ENCODE measurements at regions not wholly inside any gene's neighbourhood (a gene's known extent, or its start where the extent isn't known, plus 50 kb on each side); places are given as distances from the start of the nearest gene placed in this dataset.

GRCh38 chr10:88083597-88083989 is 220.2 kb downstream of the PTEN start:
- Mint-ChIP-seq H3K9me3 (no peaks in the 10 kb centered on the region), H3K36me3 (ENCODE audit: low read depth) (no peaks in the 10 kb centered on the region), H3K4me1 (peaks cover 14% of the 10 kb centered on the region), H3K27me3 (no peaks in the 10 kb centered on the region), H3K4me3 (no peak overlapping the region), H3K27ac (no peak overlapping the region)
- ATAC-seq (no peak), DNase-seq (no peak)

DNA sequence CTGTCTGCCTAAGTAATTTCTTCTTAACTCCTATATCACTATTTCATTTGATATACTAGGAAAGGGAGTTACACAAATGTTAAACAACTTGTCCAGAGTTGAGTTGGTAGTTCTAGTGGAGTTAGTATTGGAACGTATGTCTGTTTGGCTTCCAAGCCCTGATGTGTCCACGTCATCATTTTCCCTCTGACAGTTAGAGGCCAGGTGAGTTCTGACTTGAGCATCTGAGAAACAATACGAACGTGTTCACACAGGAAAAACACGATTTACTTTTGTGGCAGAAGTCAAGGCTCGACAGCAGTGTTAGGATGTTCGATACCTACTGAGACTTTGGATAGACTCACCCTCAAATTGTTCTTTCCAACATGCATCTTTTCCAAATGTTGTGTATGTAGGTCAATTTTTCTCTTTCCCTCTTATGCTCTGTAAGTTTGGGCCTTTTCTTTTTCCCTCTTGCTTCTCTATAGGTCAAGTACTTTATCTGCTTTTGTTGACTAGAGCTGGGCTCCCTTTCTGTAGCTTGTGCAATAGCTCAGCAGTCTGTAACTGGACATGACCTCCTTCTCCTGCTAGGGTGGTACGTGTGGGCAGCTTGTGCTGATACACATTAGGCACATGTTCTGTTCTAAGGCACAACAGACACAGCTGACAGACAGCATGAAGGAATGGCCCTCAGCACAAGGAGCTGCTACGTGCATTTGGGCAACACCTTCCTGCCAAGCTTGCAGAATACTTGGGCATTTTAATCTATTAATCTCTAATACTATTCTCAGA is 222.9 kb downstream of the PTEN start:
- Mint-ChIP-seq H3K36me3 (ENCODE audit: low read depth) (no peaks in the 10 kb centered on the region), H3K27ac (no peak overlapping the region)

GRCh38 chr10:88088441-88089340 is 225.3 kb downstream of the PTEN start:
- no peak for DNase-seq
- Mint-ChIP-seq H3K27ac (no peak overlapping the region), H3K4me3 (no peak overlapping the region), H3K4me1 (peaks cover 36% of the 10 kb centered on the region), H3K27me3 (peaks cover 8% of the 10 kb centered on the region), H3K36me3 (ENCODE audit: low read depth) (no peaks in the 10 kb centered on the region), H3K9me3 (no peaks in the 10 kb centered on the region)
- no peak for ATAC-seq

More for the DNA sequence above, 222.9 kb downstream of the PTEN start:
- ATAC-seq (no peak), DNase-seq (no peak)
- peaks cover 26% of the 10 kb centered on the region for H3K4me1 Mint-ChIP-seq
- H3K4me3 Mint-ChIP-seq: no peak overlapping the region
- H3K9me3 Mint-ChIP-seq: no peaks in the 10 kb centered on the region
- H3K27me3 Mint-ChIP-seq: peaks cover 8% of the 10 kb centered on the region

DNA sequence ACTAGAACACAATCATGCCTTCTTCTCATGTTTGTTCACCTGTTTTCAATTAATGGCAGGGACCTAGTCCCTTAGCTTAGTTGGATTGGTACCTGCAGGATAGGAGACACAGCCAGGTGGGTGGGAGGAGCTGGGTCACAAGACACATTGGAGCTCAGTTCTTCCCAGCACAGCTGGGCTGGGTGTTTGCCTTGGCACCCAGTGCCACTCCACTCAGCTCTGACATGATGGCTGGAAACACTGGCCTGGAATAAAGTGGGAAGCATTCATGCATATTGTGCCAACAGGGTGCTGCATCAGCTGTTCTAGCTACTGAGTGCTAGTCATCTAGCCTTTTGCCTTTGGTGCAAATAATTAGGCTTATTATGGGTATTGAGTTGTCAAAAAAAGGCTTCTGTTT is 226.1 kb downstream of the PTEN start:
- no peak for DNase-seq
- no peak overlapping the region for H3K27ac Mint-ChIP-seq
- H3K9me3 Mint-ChIP-seq: no peaks in the 10 kb centered on the region
- ATAC-seq: no peak
- H3K4me3 Mint-ChIP-seq: no peak overlapping the region
- no peaks in the 10 kb centered on the region for H3K36me3 Mint-ChIP-seq (ENCODE audit: low read depth)
- H3K4me1 Mint-ChIP-seq: peaks cover 36% of the 10 kb centered on the region
- H3K27me3 Mint-ChIP-seq: peaks cover 12% of the 10 kb centered on the region

DNA sequence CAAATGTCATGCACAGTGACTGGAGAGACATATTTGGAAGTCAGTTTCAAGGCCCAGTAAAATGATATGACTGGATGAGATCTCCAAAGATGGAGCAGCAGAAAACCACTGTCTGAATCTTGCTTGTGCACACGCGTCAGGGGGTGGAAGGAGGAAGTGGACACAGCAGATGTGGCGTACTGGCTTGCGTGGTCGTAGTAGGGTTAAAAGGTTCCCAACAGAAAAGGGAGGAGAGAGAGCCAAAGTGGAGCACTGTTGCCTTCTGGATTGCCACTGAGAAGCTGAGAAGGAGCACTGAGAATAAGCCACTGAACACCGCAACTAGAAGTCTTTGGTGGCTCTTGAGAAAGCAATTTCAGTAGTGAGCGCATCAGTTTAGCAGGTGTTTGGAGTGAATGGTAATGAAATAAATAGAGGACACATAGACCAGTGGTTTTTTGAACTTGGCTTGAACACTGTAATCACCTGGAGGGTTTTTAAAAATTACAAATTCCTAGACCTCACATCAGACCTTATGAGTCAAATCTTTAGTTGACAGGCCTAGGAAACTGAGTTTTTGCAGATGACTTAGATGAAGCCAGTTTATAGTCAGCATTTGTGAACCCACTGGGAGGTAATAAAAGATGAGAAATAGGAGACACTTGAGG is 227.3 kb downstream of the PTEN start:
- no peak overlapping the region for H3K4me3 Mint-ChIP-seq
- peak overlapping the region; percentile 33 for H3K27ac Mint-ChIP-seq
- no peaks in the 10 kb centered on the region for H3K36me3 Mint-ChIP-seq (ENCODE audit: low read depth)
- ATAC-seq (no peak), DNase-seq (no peak)
- H3K9me3 Mint-ChIP-seq: no peaks in the 10 kb centered on the region
- peaks cover 36% of the 10 kb centered on the region for H3K4me1 Mint-ChIP-seq
- peaks cover 17% of the 10 kb centered on the region for H3K27me3 Mint-ChIP-seq

GRCh38 chr10:88091490-88092061 is 228.2 kb downstream of the PTEN start:
- peak; percentile 97 for ATAC-seq
- H3K9me3 Mint-ChIP-seq: no peaks in the 10 kb centered on the region
- H3K27me3 Mint-ChIP-seq: peaks cover 17% of the 10 kb centered on the region
- no peaks in the 10 kb centered on the region for H3K36me3 Mint-ChIP-seq (ENCODE audit: low read depth)
- peaks cover 36% of the 10 kb centered on the region for H3K4me1 Mint-ChIP-seq
- DNase-seq: peak; percentile 57
- H3K27ac Mint-ChIP-seq: peak overlapping the region; percentile 50
- H3K4me3 Mint-ChIP-seq: no peak overlapping the region

DNA sequence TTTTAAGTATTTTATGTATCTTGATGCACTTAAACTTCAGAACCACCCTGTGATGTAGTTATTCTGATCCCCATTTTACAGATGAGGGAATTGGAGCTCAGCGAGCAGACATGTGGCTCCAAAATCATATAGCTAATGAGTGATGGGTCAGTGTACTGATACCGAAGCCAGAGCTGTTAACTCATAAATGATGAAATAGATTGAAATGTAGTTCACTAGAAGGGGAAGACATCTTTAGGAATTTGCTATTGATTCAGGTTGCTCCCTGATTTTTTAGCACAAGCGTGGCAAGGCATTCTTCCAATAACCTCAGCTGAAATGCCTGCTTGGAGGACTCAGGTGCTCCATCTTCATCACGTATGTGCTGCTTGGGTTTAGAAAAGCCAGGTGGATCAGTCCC is 228.8 kb downstream of the PTEN start:
- ATAC-seq: no peak
- no peak overlapping the region for H3K4me3 Mint-ChIP-seq
- no peak for DNase-seq
- H3K9me3 Mint-ChIP-seq: no peaks in the 10 kb centered on the region
- peaks cover 36% of the 10 kb centered on the region for H3K4me1 Mint-ChIP-seq
- peak overlapping the region; percentile 40 for H3K27ac Mint-ChIP-seq
- no peaks in the 10 kb centered on the region for H3K36me3 Mint-ChIP-seq (ENCODE audit: low read depth)
- peaks cover 17% of the 10 kb centered on the region for H3K27me3 Mint-ChIP-seq

GRCh38 chr10:88092973-88093372 is 229.5 kb downstream of the PTEN start:
- Mint-ChIP-seq H3K4me1 (peaks cover 36% of the 10 kb centered on the region), H3K27me3 (peaks cover 21% of the 10 kb centered on the region), H3K27ac (no peak overlapping the region), H3K4me3 (no peak overlapping the region), H3K9me3 (no peaks in the 10 kb centered on the region), H3K36me3 (ENCODE audit: low read depth) (no peaks in the 10 kb centered on the region)
- no peak for DNase-seq
- ATAC-seq: no peak

- ATAC-seq: no peak
- Mint-ChIP-seq H3K4me1 (peaks cover 36% of the 10 kb centered on the region), H3K27me3 (peaks cover 23% of the 10 kb centered on the region), H3K9me3 (no peaks in the 10 kb centered on the region), H3K36me3 (ENCODE audit: low read depth) (no peaks in the 10 kb centered on the region), H3K4me3 (no peak overlapping the region), H3K27ac (no peak overlapping the region)
- no peak for DNase-seq
These were observed 231.4 kb downstream of the PTEN start for GRCh38 chr10:88094795-88095194.

DNA sequence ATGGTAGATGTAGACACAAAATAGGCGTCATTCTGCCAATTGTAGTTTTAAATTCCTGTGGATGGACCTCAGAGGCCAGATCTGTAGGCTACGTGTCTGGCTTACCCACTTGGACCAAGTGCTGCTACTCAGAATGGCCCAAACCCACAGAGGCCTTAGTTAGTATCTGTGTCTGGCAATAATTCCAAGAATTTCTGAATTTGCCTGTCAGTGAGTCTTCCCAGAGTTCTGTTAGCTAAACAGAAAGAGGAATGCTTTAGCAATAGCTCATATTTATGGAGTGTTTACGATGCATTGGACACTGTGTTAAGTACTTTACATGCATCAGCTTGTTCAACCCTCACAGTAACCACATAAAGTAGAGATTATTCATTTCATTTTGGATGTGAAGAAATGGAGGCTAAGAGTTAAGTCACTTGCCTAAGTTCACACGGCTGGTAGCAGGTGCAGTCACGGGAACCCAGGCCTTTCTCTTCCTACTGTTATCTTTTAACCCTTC is 231.8 kb downstream of the PTEN start:
- Mint-ChIP-seq H3K36me3 (ENCODE audit: low read depth) (no peaks in the 10 kb centered on the region), H3K4me1 (peaks cover 31% of the 10 kb centered on the region), H3K4me3 (no peak overlapping the region), H3K27me3 (peaks cover 19% of the 10 kb centered on the region), H3K27ac (no peak overlapping the region), H3K9me3 (no peaks in the 10 kb centered on the region)
- DNase-seq: no peak
- no peak for ATAC-seq

- no peaks in the 10 kb centered on the region for H3K36me3 Mint-ChIP-seq (ENCODE audit: low read depth)
- no peaks in the 10 kb centered on the region for H3K9me3 Mint-ChIP-seq
- DNase-seq: no peak
- no peak overlapping the region for H3K4me3 Mint-ChIP-seq
- peaks cover 16% of the 10 kb centered on the region for H3K27me3 Mint-ChIP-seq
- no peak overlapping the region for H3K27ac Mint-ChIP-seq
- ATAC-seq: no peak
- peaks cover 24% of the 10 kb centered on the region for H3K4me1 Mint-ChIP-seq
These were observed 232.5 kb downstream of the PTEN start for GRCh38 chr10:88095778-88096431.

DNA sequence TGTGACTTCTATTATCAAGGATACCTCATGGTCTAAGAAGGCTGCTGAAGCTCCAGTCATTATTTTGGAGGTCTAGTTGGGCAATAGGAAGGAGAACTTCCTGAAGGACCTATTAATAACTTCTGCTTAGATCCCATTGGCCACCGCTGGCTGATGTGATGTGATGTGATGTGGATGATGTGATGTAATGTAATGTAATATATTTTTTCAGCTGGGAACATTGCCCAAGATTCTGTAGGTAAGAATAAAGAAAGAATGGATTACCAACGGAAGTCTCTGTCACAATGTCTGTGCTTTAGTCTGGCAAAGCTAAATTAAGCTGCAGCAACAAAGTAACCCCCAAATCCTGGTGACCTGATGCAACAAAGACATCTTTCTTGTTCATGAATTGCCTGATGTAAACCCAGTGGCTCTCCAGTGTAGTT is 233.7 kb downstream of the PTEN start:
- no peak for DNase-seq
- Mint-ChIP-seq H3K27me3 (peaks cover 16% of the 10 kb centered on the region), H3K9me3 (no peaks in the 10 kb centered on the region), H3K36me3 (ENCODE audit: low read depth) (no peaks in the 10 kb centered on the region), H3K4me1 (peaks cover 15% of the 10 kb centered on the region), H3K27ac (no peak overlapping the region), H3K4me3 (no peak overlapping the region)
- ATAC-seq: no peak

- DNase-seq: no peak
- Mint-ChIP-seq H3K27ac (no peak overlapping the region), H3K36me3 (ENCODE audit: low read depth) (no peaks in the 10 kb centered on the region), H3K9me3 (no peaks in the 10 kb centered on the region), H3K4me1 (peaks cover 11% of the 10 kb centered on the region), H3K4me3 (no peak overlapping the region), H3K27me3 (peaks cover 16% of the 10 kb centered on the region)
- no peak for ATAC-seq
These were observed 234.1 kb downstream of the PTEN start for GRCh38 chr10:88097536-88097935.

DNA sequence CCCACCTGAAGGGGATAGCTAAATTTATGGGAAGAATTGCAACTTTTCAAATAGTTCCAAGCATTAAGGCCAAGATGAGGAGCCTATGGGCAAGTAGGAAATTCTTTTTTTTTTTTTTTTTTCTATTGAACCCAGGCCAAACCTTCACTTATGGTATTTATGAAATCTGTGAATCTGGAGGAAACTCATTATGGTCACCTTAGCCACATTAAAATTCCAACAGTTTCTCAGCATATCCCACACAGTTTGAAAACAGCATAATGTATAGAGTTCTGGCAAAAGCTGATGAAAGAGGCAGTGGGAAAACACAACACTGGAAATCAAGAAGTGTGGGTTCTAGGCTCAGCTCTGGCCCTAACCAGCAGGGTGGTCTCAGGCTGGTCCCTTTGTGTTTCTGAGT is 236.9 kb downstream of the PTEN start:
- H3K27ac Mint-ChIP-seq: no peak overlapping the region
- peaks cover 12% of the 10 kb centered on the region for H3K4me1 Mint-ChIP-seq

More for the DNA sequence above, 236.9 kb downstream of the PTEN start:
- H3K27me3 Mint-ChIP-seq: peaks cover 7% of the 10 kb centered on the region
- H3K4me3 Mint-ChIP-seq: no peak overlapping the region
- no peak for DNase-seq
- ATAC-seq: no peak
- no peaks in the 10 kb centered on the region for H3K9me3 Mint-ChIP-seq
- no peaks in the 10 kb centered on the region for H3K36me3 Mint-ChIP-seq (ENCODE audit: low read depth)
